H1 (cell line): ENCODE measurements at regions not wholly inside any gene's neighbourhood (a gene's known extent, or its start where the extent isn't known, plus 50 kb on each side); places are given as distances from the start of the nearest gene placed in this dataset.

ENCODE experiments used
- CBX8 ChIP-seq: fragments of 300-800, 300-1000 bp; sonication (generic); IDR thresholded peaks from 2 replicates; pipeline ENCODE4 v1.7.1; 2016; ENCODE audit warnings: low read depth, low read length, borderline replicate concordance
- CHD1 ChIP-seq: IDR thresholded peaks from 2 replicates; pipeline ENCODE4 v1.6.1; 2012; ENCODE audit warnings: low read depth, low read length, improper control_type of control experiment
- EP300 ChIP-seq, 2 experiments: IDR thresholded peaks; 1 replicate in 1 of 2; 2 replicates in 1 of 2; pipeline ENCODE4 v1.6.1; 2011 to 2012; ENCODE audit warnings: low read depth in 2 of 2, low read length in 2 of 2, mild to moderate bottlenecking in 2 of 2, borderline replicate concordance in 1 of 2, inconsistent platforms in 1 of 2, moderate library complexity in 1 of 2
- FOSL1 ChIP-seq: IDR thresholded peaks from 2 replicates; pipeline ENCODE4 v1.6.1; 2011; ENCODE audit warnings: mild to moderate bottlenecking, low read depth, low read length, moderate library complexity; ENCODE audit not compliant: insufficient read depth
- JUND ChIP-seq: IDR thresholded peaks from 2 replicates; pipeline ENCODE4 v1.6.1; 2011; ENCODE audit warnings: mild to moderate bottlenecking, improper control_type of control experiment, low read length
- MAFK ChIP-seq: IDR thresholded peaks from 2 replicates; pipeline ENCODE4 v1.6.1; 2012; ENCODE audit warnings: low read depth, mild to moderate bottlenecking, improper control_type of control experiment, low read length
- NANOG ChIP-seq: IDR thresholded peaks from 2 replicates; pipeline ENCODE4 v1.6.1; 2011; ENCODE audit warnings: low read length, low read depth, mild to moderate bottlenecking, inconsistent platforms; ENCODE audit not compliant: insufficient read depth, poor library complexity, severe bottlenecking
- POLR2AphosphoS5 ChIP-seq: IDR thresholded peaks from 2 replicates; pipeline ENCODE4 v1.6.1; 2011; ENCODE audit warnings: low read depth, low read length
- RAD21 ChIP-seq, 2 experiments: IDR thresholded peaks in 1 of 2; conservative IDR thresholded peaks in 1 of 2; 2 replicates each; pipeline ENCODE4 v1.6.1; 2011; ENCODE audit warnings: low read depth in 2 of 2, low read length in 2 of 2, improper control_type of control experiment in 1 of 2, inconsistent platforms in 1 of 2, mild to moderate bottlenecking in 1 of 2, moderate library complexity in 1 of 2
- RFX5 ChIP-seq: IDR thresholded peaks from 2 replicates; pipeline ENCODE4 v1.6.1; 2011; ENCODE audit warnings: low read depth, low read length, improper control_type of control experiment, borderline replicate concordance
- RNF2 ChIP-seq: fragments of 200-900, 300-1000 bp; sonication (generic); IDR thresholded peaks from 2 replicates; pipeline ENCODE4 v1.7.1; 2016; ENCODE audit warnings: borderline replicate concordance, low read depth, mild to moderate bottlenecking, antibody characterized with exemption, low read length; ENCODE audit not compliant: poor library complexity, severe bottlenecking; ENCODE audit errors: missing control alignments
- SP2 ChIP-seq: IDR thresholded peaks from 2 replicates; pipeline ENCODE4 v1.6.1; 2012; ENCODE audit warnings: mild to moderate bottlenecking, low read length, inconsistent platforms
- SUZ12 ChIP-seq: fragments of 200-600 bp; sonication (generic); IDR thresholded peaks from 2 replicates; pipeline ENCODE4 v1.6.1; 2012; ENCODE audit warnings: mild to moderate bottlenecking, inconsistent platforms, low read length, moderate library complexity, mixed read lengths
- TCF12 ChIP-seq: IDR thresholded peaks from 2 replicates; pipeline ENCODE4 v1.6.1; 2011; ENCODE audit warnings: low read depth, mild to moderate bottlenecking, low read length
- TEAD4 ChIP-seq: IDR thresholded peaks from 2 replicates; pipeline ENCODE4 v1.6.1; 2012; ENCODE audit warnings: low read depth, low read length, inconsistent platforms, mixed read lengths
- TF ChIP-seq, protein P1 (sequence below): IDR thresholded peaks from 2 replicates; pipeline ENCODE4 v1.6.1; 2012; ENCODE audit warnings: inconsistent platforms

GRCh38 chr15:31483986-31484951, 157.6 kb downstream of the KLF13 start (continued):
- peak; percentile 49; the same call in 1 of the 2 replicates for TF ChIP-seq SUZ12
- no peak for TF ChIP-seq TCF12
- no peak for TF ChIP-seq MAFK
- TF ChIP-seq JUND, result no peak
- TF ChIP-seq EP300 (IDR thresholded peaks at IDR 0.05; ENCODE audit: borderline replicate concordance in 1 of 2, low read depth in 2 of 2, low read length in 2 of 2), result no peak
- TF ChIP-seq CHD1, result no peak
- no peak for TF ChIP-seq RNF2
- no peak for TF ChIP-seq SP2
- no peak for TF ChIP-seq NANOG
- no peak for TF ChIP-seq RFX5
- TF ChIP-seq TEAD4, result no peak
- 0 out of 4 replicates have a peak, but pooled peaks of 1 of the 2 experiments have one; percentile 6 for TF ChIP-seq RAD21 (IDR thresholded peaks at IDR 0.05 in 1 of 2, conservative IDR thresholded peaks at IDR 0.05 in 1 of 2; ENCODE audit: low read depth in 2 of 2, low read length in 2 of 2)
- TF ChIP-seq FOSL1, result no peak
- TF ChIP-seq CBX8, result no peak
- TF ChIP-seq, protein P1, sequence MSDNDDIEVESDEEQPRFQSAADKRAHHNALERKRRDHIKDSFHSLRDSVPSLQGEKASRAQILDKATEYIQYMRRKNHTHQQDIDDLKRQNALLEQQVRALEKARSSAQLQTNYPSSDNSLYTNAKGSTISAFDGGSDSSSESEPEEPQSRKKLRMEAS, result peak; percentile 90
- no peak for TF ChIP-seq POLR2AphosphoS5
